MM.1S (cell line): ENCODE measurements at regions not wholly inside any gene's neighbourhood (a gene's known extent, or its start where the extent isn't known, plus 50 kb on each side); places are given as distances from the start of the nearest gene placed in this dataset.

ENCODE experiments used
- CTCF ChIP-seq: fragments of 300-600 bp; sonication (generic); IDR thresholded peaks from 2 replicates; pipeline ENCODE4 v1.5.1; 2016; ENCODE audit warnings: antibody characterized with exemption, low read length, mixed read lengths
- EZH2 ChIP-seq: fragments of 300-600 bp; sonication (generic); optimal IDR thresholded peaks from 2 replicates; pipeline ENCODE3; 2017; ENCODE audit warnings: low read depth, mild to moderate bottlenecking, antibody characterized with exemption, low read length, mixed read lengths
- EZH2phosphoT487 ChIP-seq: fragments of 300-600 bp; sonication (generic); IDR thresholded peaks from 2 replicates; pipeline ENCODE4 v1.6.1; 2018; ENCODE audit warnings: antibody characterized with exemption, low read length

- TF ChIP-seq EZH2phosphoT487 (no peak), CTCF (no peak), EZH2 (no peak)
These were observed 292.6 kb upstream of the MKI67 start for GRCh38 chr10:128418819-128419218.
